HCT116 (cell line): ENCODE measurements at regions not wholly inside any gene's neighbourhood (a gene's known extent, or its start where the extent isn't known, plus 50 kb on each side); places are given as distances from the start of the nearest gene placed in this dataset.

Source experiments
- POLR2AphosphoS5 ChIP-seq: IDR thresholded peaks from 2 replicates; pipeline ENCODE4 v1.6.1; 2011; ENCODE audit warnings: mild to moderate bottlenecking, low read depth, low read length, moderate library complexity
- SIN3A ChIP-seq: IDR thresholded peaks from 2 replicates; pipeline ENCODE4 v1.6.1; 2012; ENCODE audit warnings: low read depth
- TCF7L2 ChIP-seq: IDR thresholded peaks from 2 replicates; pipeline ENCODE4 v1.7.0; 2011; ENCODE audit warnings: borderline replicate concordance, inconsistent platforms; ENCODE audit not compliant: insufficient read depth, insufficient read length; ENCODE audit errors: extremely low read depth
- YY1 ChIP-seq: IDR thresholded peaks from 2 replicates; pipeline ENCODE4 v1.6.1; 2011; ENCODE audit warnings: low read length, low read depth, moderate library complexity, mild to moderate bottlenecking; ENCODE audit not compliant: insufficient replicate concordance; ENCODE audit errors: extremely low read depth
- TF ChIP-seq, protein P1 (sequence below), 3 experiments: fragments of 200-600 bp in 1 of 3; sonication (generic) in 1 of 3; IDR thresholded peaks in 2 of 3; conservative IDR thresholded peaks in 1 of 3; 2 replicates each; pipeline ENCODE4 v1.5.1; 2012 to 2017; ENCODE audit warnings: low read depth in 2 of 3, low read length in 2 of 3, antibody characterized with exemption in 1 of 3, borderline replicate concordance in 1 of 3, control low read depth in 1 of 3, mild to moderate bottlenecking in 1 of 3, mixed read lengths in 1 of 3, mixed run types in 1 of 3, moderate library complexity in 1 of 3; ENCODE audit not compliant: insufficient read depth in 1 of 3
- TF ChIP-seq, protein P2 (sequence below): IDR thresholded peaks from 2 replicates; pipeline ENCODE4 v1.6.1; 2011; ENCODE audit warnings: mild to moderate bottlenecking, low read length, moderate library complexity; ENCODE audit not compliant: insufficient replicate concordance; ENCODE audit errors: extremely low read depth

DNA sequence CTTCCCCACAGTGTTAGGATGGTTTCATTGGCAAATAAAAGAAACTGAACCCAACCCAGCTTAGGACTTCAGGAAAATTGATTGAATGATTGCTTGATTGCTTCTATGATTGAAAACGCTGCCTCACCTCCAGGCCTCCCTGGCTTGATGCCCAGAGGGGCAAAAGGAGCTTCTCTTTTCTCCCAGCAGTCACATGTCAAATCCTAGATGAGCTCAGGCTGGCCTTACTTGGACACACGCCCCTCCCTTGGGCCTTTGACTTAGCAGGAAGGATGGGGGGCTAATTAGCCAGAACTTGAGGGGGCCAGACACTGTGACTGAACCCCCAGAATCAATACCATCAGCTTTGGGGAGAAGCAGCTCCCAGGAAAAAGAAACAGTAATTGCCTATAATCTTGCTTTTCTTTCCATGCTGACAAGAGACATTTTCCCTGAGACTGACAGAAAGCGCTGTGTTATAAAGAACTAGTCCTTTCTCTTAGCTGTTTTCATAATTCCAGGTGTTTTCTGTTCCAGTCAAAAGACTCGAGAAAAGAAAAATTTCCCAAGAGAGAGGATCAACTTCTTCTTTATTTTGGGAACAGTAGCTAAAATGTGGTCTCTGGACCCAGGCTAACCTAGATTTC lies 50.8 kb upstream of the ATP5PO start:
- TF ChIP-seq YY1 (no peak), POLR2AphosphoS5 (no peak), TCF7L2 (no peak), SIN3A (no peak)
- TF ChIP-seq, protein P1, sequence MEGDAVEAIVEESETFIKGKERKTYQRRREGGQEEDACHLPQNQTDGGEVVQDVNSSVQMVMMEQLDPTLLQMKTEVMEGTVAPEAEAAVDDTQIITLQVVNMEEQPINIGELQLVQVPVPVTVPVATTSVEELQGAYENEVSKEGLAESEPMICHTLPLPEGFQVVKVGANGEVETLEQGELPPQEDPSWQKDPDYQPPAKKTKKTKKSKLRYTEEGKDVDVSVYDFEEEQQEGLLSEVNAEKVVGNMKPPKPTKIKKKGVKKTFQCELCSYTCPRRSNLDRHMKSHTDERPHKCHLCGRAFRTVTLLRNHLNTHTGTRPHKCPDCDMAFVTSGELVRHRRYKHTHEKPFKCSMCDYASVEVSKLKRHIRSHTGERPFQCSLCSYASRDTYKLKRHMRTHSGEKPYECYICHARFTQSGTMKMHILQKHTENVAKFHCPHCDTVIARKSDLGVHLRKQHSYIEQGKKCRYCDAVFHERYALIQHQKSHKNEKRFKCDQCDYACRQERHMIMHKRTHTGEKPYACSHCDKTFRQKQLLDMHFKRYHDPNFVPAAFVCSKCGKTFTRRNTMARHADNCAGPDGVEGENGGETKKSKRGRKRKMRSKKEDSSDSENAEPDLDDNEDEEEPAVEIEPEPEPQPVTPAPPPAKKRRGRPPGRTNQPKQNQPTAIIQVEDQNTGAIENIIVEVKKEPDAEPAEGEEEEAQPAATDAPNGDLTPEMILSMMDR (IDR thresholded peaks at IDR 0.05 in 2 of 3, conservative IDR thresholded peaks at IDR 0.05 in 1 of 3; ENCODE audit: borderline replicate concordance in 1 of 3, insufficient read depth in 1 of 3, low read depth in 2 of 3, low read length in 2 of 3): no peak
- TF ChIP-seq, protein P2, sequence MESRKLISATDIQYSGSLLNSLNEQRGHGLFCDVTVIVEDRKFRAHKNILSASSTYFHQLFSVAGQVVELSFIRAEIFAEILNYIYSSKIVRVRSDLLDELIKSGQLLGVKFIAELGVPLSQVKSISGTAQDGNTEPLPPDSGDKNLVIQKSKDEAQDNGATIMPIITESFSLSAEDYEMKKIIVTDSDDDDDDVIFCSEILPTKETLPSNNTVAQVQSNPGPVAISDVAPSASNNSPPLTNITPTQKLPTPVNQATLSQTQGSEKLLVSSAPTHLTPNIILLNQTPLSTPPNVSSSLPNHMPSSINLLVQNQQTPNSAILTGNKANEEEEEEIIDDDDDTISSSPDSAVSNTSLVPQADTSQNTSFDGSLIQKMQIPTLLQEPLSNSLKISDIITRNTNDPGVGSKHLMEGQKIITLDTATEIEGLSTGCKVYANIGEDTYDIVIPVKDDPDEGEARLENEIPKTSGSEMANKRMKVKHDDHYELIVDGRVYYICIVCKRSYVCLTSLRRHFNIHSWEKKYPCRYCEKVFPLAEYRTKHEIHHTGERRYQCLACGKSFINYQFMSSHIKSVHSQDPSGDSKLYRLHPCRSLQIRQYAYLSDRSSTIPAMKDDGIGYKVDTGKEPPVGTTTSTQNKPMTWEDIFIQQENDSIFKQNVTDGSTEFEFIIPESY: no peak
